ENCODE measurements at regions not wholly inside any gene's neighbourhood (a gene's known extent, or its start where the extent isn't known, plus 50 kb on each side); places are given as distances from the start of the nearest gene placed in this dataset.

- TF ChIP-seq CTCF (conservative IDR thresholded peaks at IDR 0.05; ENCODE audit: low read length) (no peak), EZH2phosphoT487 (IDR thresholded peaks at IDR 0.05; ENCODE audit: borderline replicate concordance, low read depth, low read length) (no peak)
Measured at GRCh38 chr20:4411744-4412143, 162.7 kb upstream of the ADRA1D start.
